ENCODE measurements at regions not wholly inside any gene's neighbourhood (a gene's known extent, or its start where the extent isn't known, plus 50 kb on each side); places are given as distances from the start of the nearest gene placed in this dataset.

DNA sequence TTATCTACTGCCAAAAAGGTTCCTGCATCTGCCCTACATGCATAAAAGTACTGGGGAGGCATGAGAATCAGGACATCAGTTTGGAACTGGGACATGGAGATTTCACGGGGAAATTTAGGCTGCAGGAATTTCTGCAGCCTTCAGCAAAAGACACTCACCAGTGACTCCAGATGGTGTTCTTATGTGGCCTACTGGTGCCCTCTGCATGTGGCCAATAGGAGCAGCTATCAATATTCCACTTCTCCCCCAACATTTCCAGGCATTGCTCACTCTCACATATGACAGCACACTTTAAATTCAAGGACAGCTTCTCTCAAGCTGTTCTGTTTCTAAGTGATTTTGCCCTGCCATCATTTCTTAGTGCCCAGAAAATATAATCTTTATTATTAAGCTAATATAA lies 570.5 kb upstream of the ARGLU1 start:
- no peak for DNase-seq (ENCODE audit: low read depth)
- TF ChIP-seq, protein P1, sequence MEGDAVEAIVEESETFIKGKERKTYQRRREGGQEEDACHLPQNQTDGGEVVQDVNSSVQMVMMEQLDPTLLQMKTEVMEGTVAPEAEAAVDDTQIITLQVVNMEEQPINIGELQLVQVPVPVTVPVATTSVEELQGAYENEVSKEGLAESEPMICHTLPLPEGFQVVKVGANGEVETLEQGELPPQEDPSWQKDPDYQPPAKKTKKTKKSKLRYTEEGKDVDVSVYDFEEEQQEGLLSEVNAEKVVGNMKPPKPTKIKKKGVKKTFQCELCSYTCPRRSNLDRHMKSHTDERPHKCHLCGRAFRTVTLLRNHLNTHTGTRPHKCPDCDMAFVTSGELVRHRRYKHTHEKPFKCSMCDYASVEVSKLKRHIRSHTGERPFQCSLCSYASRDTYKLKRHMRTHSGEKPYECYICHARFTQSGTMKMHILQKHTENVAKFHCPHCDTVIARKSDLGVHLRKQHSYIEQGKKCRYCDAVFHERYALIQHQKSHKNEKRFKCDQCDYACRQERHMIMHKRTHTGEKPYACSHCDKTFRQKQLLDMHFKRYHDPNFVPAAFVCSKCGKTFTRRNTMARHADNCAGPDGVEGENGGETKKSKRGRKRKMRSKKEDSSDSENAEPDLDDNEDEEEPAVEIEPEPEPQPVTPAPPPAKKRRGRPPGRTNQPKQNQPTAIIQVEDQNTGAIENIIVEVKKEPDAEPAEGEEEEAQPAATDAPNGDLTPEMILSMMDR (IDR thresholded peaks at IDR 0.05; ENCODE audit: insufficient read depth, low read length, severe bottlenecking): no peak
- no peaks in the 10 kb centered on the region for H3K36me3 ChIP-seq (ENCODE audit: control insufficient read depth, insufficient read depth, low read length)
- FAIRE-seq: no peak
- H3K27me3 ChIP-seq (ENCODE audit: control insufficient read depth, insufficient read depth, low read length): no peaks in the 10 kb centered on the region
- H3K4me3 ChIP-seq (ENCODE audit: low read depth, low read length): no peak overlapping the region

DNA sequence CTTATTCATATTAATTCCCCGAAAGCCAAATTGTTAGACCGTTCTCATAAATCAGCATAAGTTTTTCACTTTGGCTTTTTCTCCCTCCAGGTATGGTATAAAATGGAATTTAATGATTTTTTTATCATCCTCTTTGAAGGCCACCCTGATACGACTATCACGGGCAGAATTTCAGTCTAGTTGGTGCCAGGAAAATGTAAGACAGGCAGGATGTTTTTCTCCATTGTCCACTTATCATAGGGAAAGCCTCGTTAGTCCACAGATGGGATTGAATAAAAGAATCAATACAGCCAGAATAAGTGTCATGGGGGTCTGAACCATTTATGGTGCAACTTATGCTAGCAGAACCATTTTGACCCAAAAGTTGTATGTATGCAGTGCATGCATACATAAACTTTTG lies 566.0 kb upstream of the ARGLU1 start:
- Histone ChIP-seq H3K36me3 (ENCODE audit: control insufficient read depth, insufficient read depth, low read length) (no peaks in the 10 kb centered on the region), H3K4me3 (ENCODE audit: low read depth, low read length) (no peak overlapping the region), H3K27me3 (ENCODE audit: control insufficient read depth, insufficient read depth, low read length) (no peaks in the 10 kb centered on the region)
- TF ChIP-seq, protein P1 (IDR thresholded peaks at IDR 0.05; ENCODE audit: insufficient read depth, low read length, severe bottlenecking): no peak
- no peak for FAIRE-seq
- no peak for DNase-seq (ENCODE audit: low read depth)

- TF ChIP-seq, protein P1 (IDR thresholded peaks at IDR 0.05; ENCODE audit: insufficient read depth, low read length, severe bottlenecking): no peak
- H3K36me3 ChIP-seq (ENCODE audit: control insufficient read depth, insufficient read depth, low read length): no peaks in the 10 kb centered on the region
- H3K27me3 ChIP-seq (ENCODE audit: control insufficient read depth, insufficient read depth, low read length): no peaks in the 10 kb centered on the region
- DNase-seq (ENCODE audit: low read depth) (no peak), FAIRE-seq (no peak)
- H3K4me3 ChIP-seq (ENCODE audit: low read depth, low read length): no peak overlapping the region
Observed at GRCh38 chr13:107130566-107130965, 562.6 kb upstream of the ARGLU1 start.

DNA sequence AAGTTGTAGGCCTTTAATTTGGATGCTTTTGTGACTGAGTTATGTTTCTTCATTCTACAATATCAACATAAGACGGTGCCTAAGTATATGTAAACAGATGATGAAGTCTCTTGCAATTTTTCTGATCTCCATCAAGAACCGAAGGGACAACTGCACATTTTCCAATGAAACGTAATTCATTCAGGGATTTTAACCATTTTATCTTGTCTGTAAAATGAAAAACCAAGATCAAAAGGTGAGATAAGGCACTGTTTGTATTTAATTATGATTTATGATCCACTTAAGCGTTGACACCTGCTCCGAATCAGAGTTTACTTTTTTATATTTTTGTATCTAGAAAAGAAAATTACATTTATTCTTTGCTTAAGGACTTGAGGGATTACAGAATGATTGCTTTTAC lies 556.8 kb upstream of the ARGLU1 start:
- no peaks in the 10 kb centered on the region for H3K36me3 ChIP-seq (ENCODE audit: control insufficient read depth, insufficient read depth, low read length)
- no peak for FAIRE-seq
- no peaks in the 10 kb centered on the region for H3K27me3 ChIP-seq (ENCODE audit: control insufficient read depth, insufficient read depth, low read length)
- TF ChIP-seq, protein P1 (IDR thresholded peaks at IDR 0.05; ENCODE audit: insufficient read depth, low read length, severe bottlenecking): no peak
- no peak for DNase-seq (ENCODE audit: low read depth)
- H3K4me3 ChIP-seq (ENCODE audit: low read depth, low read length): no peak overlapping the region

GRCh38 chr13:107124129-107124718 lies 556.3 kb upstream of the ARGLU1 start:
- DNase-seq (ENCODE audit: low read depth): peak; percentile 17
- no peaks in the 10 kb centered on the region for H3K27me3 ChIP-seq (ENCODE audit: control insufficient read depth, insufficient read depth, low read length)
- no peak for FAIRE-seq
- H3K4me3 ChIP-seq (ENCODE audit: low read depth, low read length): no peak overlapping the region
- TF ChIP-seq, protein P1 (IDR thresholded peaks at IDR 0.05; ENCODE audit: insufficient read depth, low read length, severe bottlenecking): peak; percentile 21
- H3K36me3 ChIP-seq (ENCODE audit: control insufficient read depth, insufficient read depth, low read length): no peaks in the 10 kb centered on the region

GRCh38 chr13:107121793-107122192 lies 553.9 kb upstream of the ARGLU1 start:
- FAIRE-seq: no peak
- TF ChIP-seq, protein P1 (IDR thresholded peaks at IDR 0.05; ENCODE audit: insufficient read depth, low read length, severe bottlenecking): no peak
- H3K27me3 ChIP-seq (ENCODE audit: control insufficient read depth, insufficient read depth, low read length): no peaks in the 10 kb centered on the region
- H3K4me3 ChIP-seq (ENCODE audit: low read depth, low read length): no peak overlapping the region
- H3K36me3 ChIP-seq (ENCODE audit: control insufficient read depth, insufficient read depth, low read length): no peaks in the 10 kb centered on the region
- no peak for DNase-seq (ENCODE audit: low read depth)

Measured in bronchial epithelial cell (primary cell).